ENCODE measurements at regions not wholly inside any gene's neighbourhood (a gene's known extent, or its start where the extent isn't known, plus 50 kb on each side); places are given as distances from the start of the nearest gene placed in this dataset.

DNA sequence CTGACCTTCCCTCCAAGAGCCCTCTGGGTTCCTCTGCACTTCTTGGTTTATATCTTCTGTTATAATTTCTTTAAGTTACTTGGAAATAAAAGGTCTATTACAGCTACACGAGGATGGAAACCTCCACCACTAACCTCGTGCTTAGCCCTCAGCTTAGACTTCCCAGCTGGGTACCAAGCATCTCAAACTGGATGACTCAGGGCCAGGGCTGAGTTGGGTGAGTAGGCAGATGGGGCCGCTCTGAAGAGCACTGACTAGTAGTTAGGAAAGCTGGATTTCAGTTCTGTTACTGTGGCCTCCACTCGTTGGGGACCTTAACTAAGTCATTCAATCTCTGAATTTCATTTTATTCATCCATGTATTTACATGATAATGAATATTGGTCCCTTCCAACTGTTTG is 1036.6 kb downstream of the IGSF11 start:
- intact Hi-C loops (cut with DNase I), result no loop called here

GRCh38 chr3:118000219-118000618 is 1034.4 kb downstream of the IGSF11 start:
- DNase-seq, result no peak
- intact Hi-C loops (cut with DNase I), result no loop called here

More for the DNA sequence above, 1036.6 kb downstream of the IGSF11 start:
- H3K4me1 ChIP-seq, result no peaks in the 10 kb centered on the region
- TF ChIP-seq, protein P1, sequence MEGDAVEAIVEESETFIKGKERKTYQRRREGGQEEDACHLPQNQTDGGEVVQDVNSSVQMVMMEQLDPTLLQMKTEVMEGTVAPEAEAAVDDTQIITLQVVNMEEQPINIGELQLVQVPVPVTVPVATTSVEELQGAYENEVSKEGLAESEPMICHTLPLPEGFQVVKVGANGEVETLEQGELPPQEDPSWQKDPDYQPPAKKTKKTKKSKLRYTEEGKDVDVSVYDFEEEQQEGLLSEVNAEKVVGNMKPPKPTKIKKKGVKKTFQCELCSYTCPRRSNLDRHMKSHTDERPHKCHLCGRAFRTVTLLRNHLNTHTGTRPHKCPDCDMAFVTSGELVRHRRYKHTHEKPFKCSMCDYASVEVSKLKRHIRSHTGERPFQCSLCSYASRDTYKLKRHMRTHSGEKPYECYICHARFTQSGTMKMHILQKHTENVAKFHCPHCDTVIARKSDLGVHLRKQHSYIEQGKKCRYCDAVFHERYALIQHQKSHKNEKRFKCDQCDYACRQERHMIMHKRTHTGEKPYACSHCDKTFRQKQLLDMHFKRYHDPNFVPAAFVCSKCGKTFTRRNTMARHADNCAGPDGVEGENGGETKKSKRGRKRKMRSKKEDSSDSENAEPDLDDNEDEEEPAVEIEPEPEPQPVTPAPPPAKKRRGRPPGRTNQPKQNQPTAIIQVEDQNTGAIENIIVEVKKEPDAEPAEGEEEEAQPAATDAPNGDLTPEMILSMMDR (IDR thresholded peaks at IDR 0.05), result no peak
- no peak overlapping the region for H3K27ac ChIP-seq
- DNase-seq, result no peak
- H3K4me3 ChIP-seq, result no peak overlapping the region
- peaks cover 5% of the 10 kb centered on the region for H3K27me3 ChIP-seq (ENCODE audit: low read depth)
- no peak for ATAC-seq
- no peaks in the 10 kb centered on the region for H3K36me3 ChIP-seq
- H3K9me3 ChIP-seq, result no peaks in the 10 kb centered on the region

GRCh38 chr3:118001380-118001779 is 1033.3 kb downstream of the IGSF11 start:
- no peaks in the 10 kb centered on the region for H3K36me3 ChIP-seq
- no peak for ATAC-seq

More at GRCh38 chr3:118000219-118000618, 1034.4 kb downstream of the IGSF11 start:
- Histone ChIP-seq H3K4me1 (no peaks in the 10 kb centered on the region), H3K4me3 (no peak overlapping the region), H3K27ac (no peak overlapping the region), H3K9me3 (no peaks in the 10 kb centered on the region), H3K27me3 (ENCODE audit: low read depth) (peaks cover 5% of the 10 kb centered on the region), H3K36me3 (no peaks in the 10 kb centered on the region)
- no peak for ATAC-seq
- TF ChIP-seq, protein P1 (IDR thresholded peaks at IDR 0.05), result no peak

DNA sequence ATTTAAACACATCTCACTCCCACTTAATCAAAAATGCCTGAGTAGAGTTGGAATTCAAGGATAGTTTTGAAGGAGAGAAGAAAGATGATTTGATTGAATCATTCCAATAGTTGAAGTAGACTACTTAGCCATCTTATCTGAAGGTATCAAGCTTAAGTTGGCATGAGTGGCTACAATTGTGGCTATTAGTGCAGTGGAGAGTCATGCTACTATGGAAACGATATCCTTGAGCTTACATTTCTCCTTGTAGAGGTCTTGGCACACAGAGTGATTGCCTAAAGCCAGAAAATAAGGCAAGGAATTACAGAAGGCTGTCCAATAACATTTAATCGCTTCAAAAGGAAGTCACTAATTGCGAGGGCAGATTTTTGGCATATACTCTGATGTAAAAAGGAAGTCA is 1022.7 kb downstream of the IGSF11 start:
- TF ChIP-seq, protein P1 (IDR thresholded peaks at IDR 0.05), result no peak
- intact Hi-C loops (cut with DNase I), result no loop called here
- Histone ChIP-seq H3K36me3 (no peaks in the 10 kb centered on the region), H3K4me1 (no peaks in the 10 kb centered on the region), H3K9me3 (no peaks in the 10 kb centered on the region), H3K27ac (no peak overlapping the region), H3K27me3 (ENCODE audit: low read depth) (no peaks in the 10 kb centered on the region), H3K4me3 (no peak overlapping the region)
- ATAC-seq (peak; percentile 76 to 87), DNase-seq (no peak)

More at GRCh38 chr3:118001380-118001779, 1033.3 kb downstream of the IGSF11 start:
- peaks cover 5% of the 10 kb centered on the region for H3K27me3 ChIP-seq (ENCODE audit: low read depth)
- no peak for DNase-seq
- no peaks in the 10 kb centered on the region for H3K9me3 ChIP-seq
- TF ChIP-seq, protein P1 (IDR thresholded peaks at IDR 0.05), result no peak
- no peak overlapping the region for H3K27ac ChIP-seq
- intact Hi-C loops (cut with DNase I), result no loop called here
- H3K4me1 ChIP-seq, result no peaks in the 10 kb centered on the region
- no peak overlapping the region for H3K4me3 ChIP-seq

GRCh38 chr3:118029049-118029448 is 1005.6 kb downstream of the IGSF11 start:
- Histone ChIP-seq H3K9me3 (peaks cover 21% of the 10 kb centered on the region), H3K36me3 (no peaks in the 10 kb centered on the region), H3K27me3 (ENCODE audit: low read depth) (no peaks in the 10 kb centered on the region), H3K27ac (no peak overlapping the region), H3K4me1 (no peaks in the 10 kb centered on the region), H3K4me3 (no peak overlapping the region)
- intact Hi-C loops (cut with DNase I), result no loop called here
- ATAC-seq (no peak), DNase-seq (no peak)
- TF ChIP-seq, protein P1 (IDR thresholded peaks at IDR 0.05), result no peak

DNA sequence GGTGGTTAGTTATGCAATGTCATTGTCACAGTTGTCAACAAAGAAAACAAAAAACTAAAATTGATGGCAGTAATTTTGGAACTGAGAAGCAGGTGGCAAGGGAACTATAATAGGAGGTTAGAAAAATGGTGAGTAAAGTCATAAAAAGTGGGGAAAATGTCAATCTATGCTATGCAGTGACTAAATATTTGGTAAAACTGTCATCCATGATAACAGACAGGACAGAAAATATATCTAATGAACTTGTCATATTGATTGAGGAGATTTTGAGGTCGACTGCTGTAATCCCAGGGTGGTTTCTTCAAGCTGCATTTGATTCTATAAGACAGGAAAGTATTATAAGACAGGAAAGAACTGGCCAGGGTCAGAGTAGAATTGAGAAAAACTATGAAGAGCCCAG is 998.4 kb downstream of the IGSF11 start:
- intact Hi-C loops (cut with DNase I), result no loop called here
- no peaks in the 10 kb centered on the region for H3K36me3 ChIP-seq
- ATAC-seq (no peak), DNase-seq (no peak)
- no peaks in the 10 kb centered on the region for H3K27me3 ChIP-seq (ENCODE audit: low read depth)
- H3K9me3 ChIP-seq, result peaks cover 7% of the 10 kb centered on the region
- H3K4me3 ChIP-seq, result no peak overlapping the region
- TF ChIP-seq, protein P1 (IDR thresholded peaks at IDR 0.05), result no peak
- no peak overlapping the region for H3K27ac ChIP-seq
- H3K4me1 ChIP-seq, result no peaks in the 10 kb centered on the region

Measured in lower lobe of right lung (tissue), 2 donors.